ENCODE measurements at regions not wholly inside any gene's neighbourhood (a gene's known extent, or its start where the extent isn't known, plus 50 kb on each side); places are given as distances from the start of the nearest gene placed in this dataset.
A peak's percentile ranks its signal among the peaks of the same experiment; 100 is the strongest.

- no peaks in the 10 kb centered on the region for H3K9me3 ChIP-seq
- H3K27ac ChIP-seq: no peak overlapping the region
- DNase-seq: no peak
- intact Hi-C loops (cut with DNase I; ENCODE audit: low total_unique reads): no loop called here
- H3K27me3 ChIP-seq: no peaks in the 10 kb centered on the region
- H3K4me3 ChIP-seq: no peak overlapping the region
- TF ChIP-seq CTCF (IDR thresholded peaks at IDR 0.05) (no peak), POLR2A (IDR thresholded peaks at IDR 0.05) (no peak)
- WGBS, 2 donors: 90 to 99% methylated on average over 4 of the region's 4 CpGs
- H3K36me3 ChIP-seq (ENCODE audit: low read depth, missing control alignments): no peaks in the 10 kb centered on the region
- H3K4me1 ChIP-seq: no peaks in the 10 kb centered on the region
These were observed 114.1 kb downstream of the FAM9B start for GRCh38 chrX:8919801-8920200.

GRCh38 chrX:8916697-8917096, 115.5 kb upstream of the FAM9A start:
- no peak for TF ChIP-seq CTCF (IDR thresholded peaks at IDR 0.05)
- TF ChIP-seq POLR2A (IDR thresholded peaks at IDR 0.05): no peak

DNA sequence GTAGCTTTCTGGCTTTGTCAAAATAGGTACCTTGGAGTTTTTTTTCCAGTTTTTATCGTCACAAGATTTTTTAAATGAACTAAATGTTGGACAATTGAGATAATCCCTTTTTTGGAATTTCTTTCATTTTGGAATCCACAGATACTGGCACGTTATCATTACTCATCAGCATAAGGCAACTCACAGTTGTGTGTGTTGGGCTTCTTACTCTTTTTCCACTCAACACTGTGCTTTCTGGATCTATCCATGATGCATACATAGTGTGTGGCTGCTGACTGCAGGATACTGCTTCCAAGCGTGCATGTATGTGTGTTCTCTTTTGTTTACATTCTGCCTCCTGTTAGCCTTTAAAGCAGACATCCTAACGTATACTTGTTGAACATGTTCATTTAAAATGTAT, 113.5 kb upstream of the FAM9A start:
- Histone ChIP-seq H3K9me3 (no peaks in the 10 kb centered on the region), H3K27me3 (no peaks in the 10 kb centered on the region), H3K36me3 (ENCODE audit: low read depth, missing control alignments) (no peaks in the 10 kb centered on the region), H3K27ac (no peak overlapping the region), H3K4me3 (no peak overlapping the region), H3K4me1 (peaks cover 6% of the 10 kb centered on the region)
- DNase-seq: no peak
- TF ChIP-seq CTCF (IDR thresholded peaks at IDR 0.05): no peak
- TF ChIP-seq POLR2A (IDR thresholded peaks at IDR 0.05): no peak
- 69 to 74% methylated on average over 4 of the region's 4 CpGs for WGBS, 2 donors
- intact Hi-C loops (cut with DNase I; ENCODE audit: low total_unique reads): no loop called here

More at GRCh38 chrX:8916697-8917096, 115.5 kb upstream of the FAM9A start:
- Histone ChIP-seq H3K9me3 (no peaks in the 10 kb centered on the region), H3K36me3 (ENCODE audit: low read depth, missing control alignments) (no peaks in the 10 kb centered on the region), H3K4me3 (no peak overlapping the region), H3K27me3 (no peaks in the 10 kb centered on the region), H3K4me1 (peaks cover 6% of the 10 kb centered on the region), H3K27ac (no peak overlapping the region)
- WGBS, 2 donors: 81 to 94% methylated on average over 1 of the region's 1 CpG
- intact Hi-C loops (cut with DNase I; ENCODE audit: low total_unique reads): no loop called here
- no peak for DNase-seq

DNA sequence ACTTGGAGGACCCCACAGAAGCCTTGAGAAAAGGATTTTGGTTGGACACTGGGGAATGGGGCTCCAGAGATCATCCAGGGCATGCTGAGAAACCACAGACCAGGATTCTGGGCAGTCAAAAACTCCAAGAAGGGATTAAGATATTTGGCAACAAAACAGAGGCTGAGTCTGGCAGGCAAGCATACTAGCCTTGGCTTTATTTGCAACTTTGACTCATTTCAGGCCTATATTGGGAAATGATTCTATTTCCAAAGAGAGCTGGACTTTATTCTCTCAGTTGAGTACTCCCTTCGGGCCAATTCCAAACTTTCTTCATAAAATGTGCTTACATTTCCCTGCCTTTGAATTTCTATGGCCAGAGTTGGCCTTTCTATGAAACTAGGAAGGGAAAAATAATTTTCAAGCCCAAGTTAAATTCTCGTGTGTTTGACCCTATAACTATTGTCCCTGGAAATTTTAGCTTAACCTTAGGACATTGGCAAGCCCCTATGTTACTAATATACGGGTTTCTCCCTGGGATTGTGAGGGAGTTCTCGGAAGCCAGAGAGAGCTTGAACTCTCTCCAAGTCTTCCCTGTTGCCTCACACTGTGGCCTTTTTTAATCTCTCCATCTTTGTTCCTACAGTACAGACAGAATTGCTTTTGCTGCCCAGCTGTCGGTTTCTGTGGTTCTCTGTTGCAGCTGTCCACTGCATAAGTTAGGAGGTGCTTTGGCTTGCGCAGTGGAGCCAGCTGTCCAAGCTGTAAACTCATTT, 112.6 kb upstream of the FAM9A start:
- 39 to 44% methylated on average over 6 of the region's 6 CpGs for WGBS, 2 donors
- Histone ChIP-seq H3K36me3 (ENCODE audit: low read depth, missing control alignments) (no peaks in the 10 kb centered on the region), H3K4me3 (no peak overlapping the region), H3K27ac (no peak overlapping the region), H3K27me3 (no peaks in the 10 kb centered on the region), H3K4me1 (peaks cover 6% of the 10 kb centered on the region), H3K9me3 (no peaks in the 10 kb centered on the region)
- no peak for TF ChIP-seq POLR2A (IDR thresholded peaks at IDR 0.05)
- TF ChIP-seq CTCF (IDR thresholded peaks at IDR 0.05): no peak
- intact Hi-C loops (cut with DNase I; ENCODE audit: low total_unique reads): no loop called here
- peak; percentile 34 for DNase-seq

DNA sequence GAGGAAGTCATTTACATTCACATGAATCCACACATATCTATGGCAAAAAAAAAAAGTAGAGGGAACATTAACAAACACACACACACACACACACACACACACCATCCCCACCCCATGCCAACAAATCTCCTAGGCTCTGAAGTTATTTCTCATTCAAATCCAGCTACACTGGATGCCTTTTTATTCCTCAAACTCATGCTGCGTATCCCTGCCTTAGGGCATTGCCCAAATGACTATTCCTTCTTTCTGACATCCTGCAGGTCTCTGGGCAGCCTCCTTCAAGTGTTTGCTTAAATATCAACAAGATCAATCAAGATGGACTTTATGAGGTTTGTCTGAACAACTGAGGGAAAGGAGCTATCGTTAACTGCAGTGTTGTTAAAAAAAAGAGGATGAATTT, 106.5 kb upstream of the FAM9A start:
- no peaks in the 10 kb centered on the region for H3K4me1 ChIP-seq
- no peak overlapping the region for H3K4me3 ChIP-seq
- intact Hi-C loops (cut with DNase I; ENCODE audit: low total_unique reads): no loop called here
- H3K27ac ChIP-seq: no peak overlapping the region
- no peak for TF ChIP-seq CTCF (IDR thresholded peaks at IDR 0.05)
- TF ChIP-seq POLR2A (IDR thresholded peaks at IDR 0.05): no peak
- H3K9me3 ChIP-seq: no peaks in the 10 kb centered on the region
- DNase-seq: no peak
- H3K36me3 ChIP-seq (ENCODE audit: low read depth, missing control alignments): no peaks in the 10 kb centered on the region
- WGBS, 2 donors: 91 to 93% methylated on average over 2 of the region's 2 CpGs
- H3K27me3 ChIP-seq: no peaks in the 10 kb centered on the region

Data from testis (tissue), 2 donors.